Activated CD8-positive, alpha-beta memory T cell treated with anti-CD3 and anti-CD28 coated beads, Interleukin-2, amount 50 U/mL, for 24 hours (primary cell): ENCODE measurements at regions not wholly inside any gene's neighbourhood (a gene's known extent, or its start where the extent isn't known, plus 50 kb on each side); places are given as distances from the start of the nearest gene placed in this dataset.
"Not testable (repeated sequence)": the region's sequence is repeated elsewhere in the genome, so short reads cannot be mapped to it uniquely, and the experiment has no call there.

Experiments
- DNase-seq: peaks from one replicate; pipeline ENCODE4 v3.0.0-alpha.2; 2020; ENCODE audit errors: extremely low read depth

DNA sequence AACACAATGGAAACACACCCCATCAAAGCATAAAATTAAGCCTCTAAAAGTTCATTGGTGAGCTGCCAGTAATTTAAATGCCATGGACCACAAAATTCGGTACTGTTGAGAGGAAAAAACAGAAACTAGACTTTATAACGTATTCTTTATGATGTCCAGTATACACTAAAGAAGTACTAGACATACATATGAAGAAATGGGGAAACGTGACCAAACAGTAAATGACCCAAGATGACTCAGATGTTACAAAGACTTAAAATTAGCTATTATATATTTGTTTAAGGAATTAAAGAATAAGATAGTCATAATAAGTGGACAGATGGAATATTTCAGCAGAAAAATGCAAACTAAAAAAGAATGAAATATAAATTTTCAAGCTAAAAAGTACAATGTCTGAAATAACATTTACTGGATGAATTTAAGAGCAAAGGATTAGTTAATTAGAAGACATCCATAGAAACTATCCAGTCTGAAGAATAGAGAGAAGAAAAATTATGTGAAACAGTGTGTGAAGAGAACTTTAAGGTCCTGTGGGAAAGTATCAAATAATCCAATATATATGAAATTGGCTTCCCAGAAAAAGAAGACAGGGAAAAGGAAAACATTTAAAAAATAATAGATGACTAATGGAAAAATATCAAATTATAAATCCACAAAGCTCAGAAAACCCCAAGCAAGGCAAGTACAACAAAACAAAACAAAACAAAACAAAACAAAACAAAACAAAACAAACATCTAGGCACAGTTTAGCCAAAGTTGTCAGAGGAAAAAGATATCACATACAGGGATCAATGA lies 69.4 kb downstream of the SAMD9 start:
- DNase-seq: no peak

GRCh38 chr7:93047514-93048099 lies 70.2 kb downstream of the SAMD9 start:
- DNase-seq: no peak

DNA sequence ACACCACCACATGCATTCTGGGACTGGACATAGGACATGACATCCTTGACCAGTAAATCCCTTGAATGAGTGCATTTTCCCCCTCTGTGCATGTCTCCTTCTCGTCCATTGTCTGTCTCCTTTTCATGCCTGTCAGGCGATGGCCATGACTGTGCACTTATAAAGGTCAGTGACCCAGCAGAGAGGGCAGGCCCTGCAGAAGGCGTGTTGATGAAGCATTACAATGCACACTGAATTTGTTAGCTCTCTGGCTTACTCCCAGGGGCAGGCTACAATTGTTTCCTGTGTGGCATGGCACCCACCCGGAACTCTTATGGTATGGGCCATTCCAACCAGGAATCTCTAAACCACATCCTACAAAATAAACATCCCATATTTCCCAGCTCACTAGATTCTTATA lies 71.1 kb downstream of the SAMD9 start:
- DNase-seq: no peak

DNA sequence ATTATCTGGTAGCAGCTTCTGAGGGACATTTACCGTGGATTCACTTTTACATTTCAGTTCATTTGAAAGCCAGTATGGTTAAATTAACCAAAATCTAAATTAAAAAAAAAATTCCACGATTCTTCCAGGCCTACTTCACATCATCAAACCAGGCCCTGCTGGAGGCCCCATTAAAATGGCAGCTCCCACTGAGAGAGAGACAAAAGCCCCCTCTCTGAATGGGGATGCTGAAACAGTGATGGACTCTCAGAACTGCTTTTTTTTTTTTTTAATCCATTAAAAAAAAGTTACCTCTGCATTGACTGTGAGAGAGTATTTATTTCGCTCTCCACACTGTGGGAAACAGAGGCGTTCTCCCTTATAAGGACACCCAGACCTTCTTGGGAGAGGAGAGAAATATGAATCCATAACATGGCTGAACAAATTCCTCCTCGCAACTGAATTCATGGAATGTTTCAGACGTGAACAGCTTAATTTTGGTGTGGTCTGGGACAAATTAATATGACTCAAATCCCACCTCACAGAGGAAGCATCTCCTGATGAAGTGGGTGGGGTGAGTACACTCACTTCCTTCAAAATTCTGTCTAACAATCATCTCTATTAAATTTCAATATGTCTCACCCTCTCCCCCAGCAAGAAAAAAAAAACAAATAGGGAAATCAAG lies 73.5 kb downstream of the SAMD9 start:
- DNase-seq: no peak

- no peak for DNase-seq
Measured at GRCh38 chr7:93043385-93043985, 74.3 kb downstream of the SAMD9 start.

DNA sequence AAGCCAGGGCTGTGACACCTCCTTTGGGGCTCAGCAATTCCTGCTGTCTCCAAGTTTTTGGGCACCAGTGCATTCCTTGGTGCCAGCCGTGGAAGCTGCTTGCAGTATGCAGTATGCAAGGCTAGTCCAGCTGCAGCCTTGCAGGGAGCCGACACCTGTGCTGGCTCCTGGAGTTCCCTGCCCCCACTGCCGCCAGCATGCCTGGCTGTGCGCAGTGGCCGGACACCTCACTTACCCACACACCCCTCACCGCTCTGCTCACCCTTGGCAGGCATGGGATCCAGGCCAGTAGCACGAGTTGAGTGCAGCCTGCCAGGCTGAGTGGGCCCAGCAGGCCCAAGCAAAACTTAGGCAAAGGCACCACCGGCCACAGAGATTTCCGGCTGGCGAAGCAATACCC lies 77.4 kb downstream of the SAMD9 start:
- no peak for DNase-seq

- DNase-seq: no peak
Measured at GRCh38 chr7:93039786-93040185, 78.0 kb downstream of the SAMD9 start.

- no peak for DNase-seq
Measured at GRCh38 chr7:93039282-93039681, 78.5 kb downstream of the SAMD9 start.

GRCh38 chr7:93036807-93037206 lies 81.0 kb downstream of the SAMD9 start:
- DNase-seq: no peak

DNA sequence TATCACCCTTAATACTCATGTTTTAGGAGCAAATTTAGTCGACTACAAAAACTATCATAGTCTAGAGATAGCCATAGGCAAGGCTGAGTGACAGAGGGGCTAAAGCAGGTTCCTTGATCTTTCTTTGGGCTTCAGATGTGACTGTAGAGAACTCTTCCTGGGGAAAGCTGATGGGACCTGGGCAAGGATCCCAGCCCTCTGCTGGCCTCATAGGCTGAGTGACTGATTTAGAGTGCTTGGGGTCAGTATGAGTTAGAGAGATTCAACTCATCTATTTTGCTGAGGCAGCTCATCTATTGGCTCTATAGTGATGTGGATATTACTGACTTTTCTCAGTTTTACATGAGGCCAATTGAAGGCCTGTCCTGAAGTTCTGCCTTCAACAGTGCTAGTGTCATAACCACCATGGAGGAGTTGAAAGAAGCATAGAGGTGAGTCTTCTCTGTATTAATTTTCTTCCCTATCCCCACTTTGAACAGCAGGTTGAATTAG lies 81.6 kb downstream of the SAMD9 start:
- no peak for DNase-seq

DNA sequence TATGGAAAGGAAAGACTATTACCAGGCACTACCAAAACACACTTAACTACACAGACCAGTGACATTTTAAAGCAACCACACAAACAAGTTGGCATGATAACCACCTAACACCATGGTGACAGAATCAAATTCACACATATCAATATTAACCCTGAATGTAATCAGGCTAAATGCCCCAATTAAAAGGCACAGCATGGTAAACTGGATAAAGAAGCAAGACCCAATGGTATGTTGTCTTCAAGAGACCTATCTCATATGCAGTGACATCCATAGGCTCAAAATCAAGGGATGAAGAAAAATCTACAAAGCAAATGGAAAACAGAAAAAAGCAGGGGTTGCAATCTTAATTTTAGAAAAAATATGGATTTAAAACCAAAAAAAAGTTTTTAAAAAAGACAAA lies 86.0 kb downstream of the SAMD9 start:
- no peak for DNase-seq

DNA sequence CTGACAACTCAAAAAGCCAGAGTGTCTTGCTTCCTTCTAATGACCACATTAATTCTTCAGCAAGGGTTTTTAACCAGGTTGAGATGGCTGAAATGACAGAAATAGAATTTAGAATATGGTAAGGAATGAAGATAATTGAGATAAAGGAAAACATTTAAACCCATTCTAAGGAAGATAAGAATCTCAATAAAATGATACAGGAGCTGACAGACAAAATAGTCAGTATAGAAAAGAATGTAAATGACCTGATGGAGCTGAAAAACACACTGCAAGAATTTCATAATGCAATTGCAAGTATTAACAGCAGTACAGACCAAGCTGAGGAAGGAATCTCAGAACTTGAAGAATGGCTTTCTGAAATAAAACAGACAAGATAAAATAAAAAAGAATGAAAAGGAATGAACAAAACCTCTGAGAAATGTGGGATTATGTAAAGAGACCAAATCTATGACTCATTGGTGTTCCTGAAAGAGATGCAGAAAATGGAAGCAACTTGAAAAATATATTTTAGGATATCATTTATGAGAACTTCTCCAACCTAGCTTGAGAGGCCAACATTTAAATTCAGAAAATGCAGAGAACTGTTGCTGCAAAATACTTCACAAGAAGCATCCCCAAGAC lies 87.1 kb downstream of the SAMD9 start:
- no peak for DNase-seq

DNA sequence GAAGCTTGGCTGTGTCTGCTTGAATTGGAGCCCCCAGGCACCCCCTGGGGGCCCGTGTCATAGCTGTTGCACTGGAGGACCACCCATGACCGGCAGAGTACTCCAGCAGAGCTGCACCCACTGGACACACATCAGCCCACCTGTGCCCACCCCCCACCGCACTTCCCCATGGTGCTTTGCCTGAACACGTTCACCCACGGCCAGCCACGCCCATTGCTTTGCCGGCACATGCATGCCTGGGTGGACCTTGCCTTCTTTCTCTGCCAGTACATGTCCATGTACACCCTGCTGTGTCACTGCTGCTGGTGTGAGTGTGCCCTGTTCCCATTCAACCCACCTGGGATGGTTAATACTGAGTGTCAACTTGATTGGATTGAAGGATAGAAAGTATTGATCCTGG lies 88.7 kb downstream of the SAMD9 start:
- no peak for DNase-seq

GRCh38 chr7:93028610-93029009 lies 89.2 kb downstream of the SAMD9 start:
- no peak for DNase-seq

DNA sequence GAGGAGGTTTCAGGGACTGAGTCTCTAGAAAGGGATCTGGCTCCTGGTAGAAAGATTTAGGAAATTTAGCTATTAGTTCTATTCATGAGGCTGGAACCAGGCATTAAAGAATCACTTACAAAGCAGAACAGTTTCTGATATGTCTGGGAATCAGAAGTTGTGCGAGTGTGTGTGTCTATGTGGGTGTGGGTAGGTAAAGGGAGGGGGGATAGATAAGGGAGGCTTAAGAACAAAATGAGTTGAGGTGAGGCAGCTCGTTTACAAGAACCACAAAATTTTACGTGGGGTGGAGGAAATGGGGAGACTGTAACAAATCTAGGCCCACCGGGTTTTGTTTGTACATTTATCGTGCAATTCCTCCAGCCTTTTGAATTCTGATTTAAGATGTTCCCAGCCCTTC lies 90.7 kb downstream of the SAMD9 start:
- no peak for DNase-seq

GRCh38 chr7:93026425-93026824 lies 91.4 kb downstream of the SAMD9 start:
- no peak for DNase-seq

DNA sequence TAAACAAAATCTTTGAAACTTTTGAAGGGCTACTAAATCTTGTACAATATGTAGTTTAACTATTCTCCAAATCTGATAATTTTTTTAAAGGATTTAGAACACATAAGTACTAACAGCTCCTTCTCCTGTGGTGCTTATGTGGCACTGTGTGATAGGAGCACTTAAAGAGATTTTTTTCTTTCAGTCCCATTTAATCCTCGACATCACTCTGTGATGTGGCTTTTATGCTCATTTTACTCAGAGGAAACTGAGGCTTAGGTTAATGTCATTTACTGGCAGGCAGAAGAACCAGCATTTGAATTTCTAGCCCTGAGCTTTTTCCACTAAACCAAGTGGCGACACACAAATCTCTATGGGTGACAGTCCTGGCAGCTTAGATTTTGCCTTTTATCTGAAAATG lies 92.4 kb downstream of the SAMD9 start:
- no peak for DNase-seq

GRCh38 chr7:93022931-93023478 lies 94.8 kb downstream of the SAMD9 start:
- not testable (repeated sequence) for DNase-seq

DNA sequence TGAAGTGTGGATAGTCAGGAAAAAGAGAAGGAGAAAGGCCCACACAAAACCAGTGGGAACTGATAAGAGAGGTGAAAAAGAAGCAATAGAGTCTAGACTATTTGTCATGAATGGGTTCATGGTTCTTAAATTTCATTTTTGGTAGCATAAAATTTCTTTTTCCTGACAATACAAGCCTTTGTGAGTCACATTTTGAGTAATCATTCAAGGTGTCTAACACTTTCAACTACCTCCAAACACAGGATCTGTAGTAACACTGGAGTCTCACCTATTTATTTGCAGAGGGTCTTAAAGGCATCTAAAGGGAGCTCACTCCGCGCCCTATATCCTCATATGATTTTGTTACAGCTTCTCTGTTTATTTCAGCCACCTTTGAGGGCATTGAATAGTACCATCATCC lies 96.0 kb downstream of the SAMD9 start:
- no peak for DNase-seq

DNA sequence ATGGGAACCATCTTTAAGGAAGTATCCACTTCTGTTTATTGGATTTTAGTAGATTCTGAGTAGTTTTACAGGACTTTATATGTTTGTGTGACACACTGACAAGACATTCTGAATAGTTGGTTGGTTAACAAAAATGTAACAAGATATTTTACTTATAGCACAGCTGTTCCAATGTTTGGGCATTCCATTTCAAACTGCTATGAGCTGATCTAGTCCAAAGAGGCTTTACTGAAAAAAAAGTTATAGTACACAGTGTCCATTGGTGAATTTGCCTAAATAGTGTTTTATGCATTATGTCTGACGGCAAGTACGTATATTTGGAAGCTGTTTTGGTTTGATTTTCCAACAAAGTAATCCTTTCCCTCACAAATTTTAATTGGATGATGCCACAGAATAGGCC lies 99.1 kb downstream of the SAMD9 start:
- no peak for DNase-seq

- DNase-seq: no peak
Measured at GRCh38 chr7:93016681-93017381, 100.9 kb downstream of the SAMD9 start.
